Stimulated activated CD8-positive, alpha-beta memory T cell treated with anti-CD3 and anti-CD28 coated beads, Interleukin-7, amount 100 ng/mL, for 48 hours (primary cell): ENCODE measurements at regions not wholly inside any gene's neighbourhood (a gene's known extent, or its start where the extent isn't known, plus 50 kb on each side); places are given as distances from the start of the nearest gene placed in this dataset.

Experiments used
- DNase-seq, 2 donors: peaks; one replicate each; pipeline ENCODE4 v3.0.0-alpha.2; 2020; ENCODE audit warnings: low read depth in 1 of 2; ENCODE audit errors: extremely low read depth in 1 of 2

DNA sequence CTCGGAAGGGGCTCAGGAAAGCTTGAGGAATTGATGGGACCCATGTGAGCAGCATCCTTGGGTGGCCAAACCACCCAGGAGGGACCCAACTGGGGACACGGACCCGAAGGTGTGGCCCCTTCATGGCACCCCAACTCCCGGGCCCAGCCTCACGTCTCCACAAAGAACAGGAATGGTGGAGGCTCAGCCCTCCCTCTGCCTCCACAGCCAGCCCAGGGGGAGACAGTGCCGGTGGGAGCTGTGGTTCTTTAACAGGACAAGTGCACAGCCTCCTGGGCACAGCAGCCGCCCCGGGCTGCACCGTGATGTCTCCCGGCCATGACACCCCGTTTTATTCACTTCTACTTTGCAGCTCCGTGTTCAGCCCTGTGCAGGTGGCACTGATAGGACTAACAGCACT, 587.2 kb downstream of the BRD1 start:
- DNase-seq, result no peak

DNA sequence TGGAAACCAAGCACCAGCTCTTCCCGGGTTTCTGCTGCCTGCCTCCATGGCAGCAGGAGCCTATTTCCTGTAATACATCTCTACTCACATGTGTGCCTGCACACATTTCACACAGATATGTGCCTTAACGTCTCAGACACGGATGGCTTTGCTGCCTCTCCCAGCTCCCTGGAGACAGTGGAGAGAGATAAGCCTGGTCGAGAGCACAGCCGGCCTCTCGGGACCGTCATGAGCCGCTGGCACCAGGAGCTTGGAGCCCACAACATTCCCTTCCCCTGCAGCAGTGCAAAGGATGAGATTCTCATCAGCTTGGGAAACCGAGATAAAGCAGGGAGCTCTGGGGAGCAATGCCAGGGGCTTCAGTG, 587.7 kb downstream of the BRD1 start:
- DNase-seq, result no peak

- no peak for DNase-seq
Measured at GRCh38 chr22:49239264-49240015, 588.2 kb downstream of the BRD1 start.

DNA sequence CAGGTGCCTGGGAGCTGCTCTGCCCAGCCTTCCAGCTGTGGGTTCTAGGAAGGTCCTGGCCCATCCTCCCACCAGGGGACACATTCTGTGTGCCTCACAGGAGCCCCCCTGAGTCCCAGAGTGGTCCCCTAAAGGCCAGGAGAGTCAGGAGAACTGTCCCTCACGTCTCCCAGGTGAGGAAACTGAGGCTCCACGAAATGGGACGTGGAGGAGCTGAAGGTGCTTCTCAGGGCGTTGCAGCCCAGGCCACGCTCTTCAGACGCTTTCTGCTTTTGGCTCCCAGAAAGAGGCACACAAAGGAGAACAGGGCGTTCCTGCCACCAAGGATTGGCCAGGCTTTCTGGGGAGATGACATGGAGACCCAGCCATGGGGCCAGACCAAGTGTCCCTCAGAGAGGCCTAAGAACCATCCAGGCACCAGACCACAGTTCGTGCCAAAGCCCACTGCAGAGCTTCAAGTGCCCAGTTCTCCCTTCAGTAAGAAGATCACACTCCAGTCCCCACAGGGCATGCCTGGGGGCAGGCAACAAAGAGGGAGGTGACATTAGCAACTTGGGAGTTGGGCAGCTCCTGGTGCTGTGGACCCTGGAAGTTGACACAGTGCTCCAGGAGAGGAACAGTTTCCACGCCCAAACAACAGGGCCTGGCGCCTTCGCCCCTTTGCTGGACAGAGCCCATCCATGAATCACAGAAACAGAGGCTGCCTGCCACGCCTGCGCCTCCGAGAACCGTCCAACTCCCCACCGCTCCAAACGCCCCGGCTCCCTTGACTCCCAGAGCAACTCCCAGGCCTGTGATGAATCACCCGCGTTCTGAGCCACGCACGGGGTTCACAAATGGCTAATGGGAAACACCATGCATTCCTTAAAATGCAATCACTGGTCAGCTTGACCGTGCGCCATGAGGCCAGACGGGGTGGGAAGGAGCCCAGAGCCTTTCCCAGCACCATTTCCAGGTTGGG, 589.2 kb downstream of the BRD1 start:
- no peak for DNase-seq

DNA sequence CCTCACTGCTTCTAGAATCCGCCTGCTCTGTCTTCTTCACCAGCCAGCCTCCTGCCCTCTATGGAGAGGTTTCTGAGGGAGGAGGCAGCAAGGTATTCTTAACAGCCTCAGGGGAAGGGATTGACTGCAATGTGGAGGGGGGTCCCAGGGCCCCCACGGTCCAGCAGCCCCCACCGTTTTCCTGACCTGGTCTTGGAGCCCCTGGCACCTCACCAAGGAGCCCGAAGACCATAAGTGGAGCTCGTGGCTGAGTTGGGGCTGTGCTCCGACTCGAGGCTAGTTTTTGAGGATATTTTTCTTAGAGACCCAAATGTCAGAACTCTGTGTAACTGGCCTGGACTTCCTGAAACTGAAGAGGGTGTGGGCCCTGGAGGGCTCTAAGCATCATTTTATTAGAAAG, 590.0 kb downstream of the BRD1 start:
- no peak for DNase-seq

DNA sequence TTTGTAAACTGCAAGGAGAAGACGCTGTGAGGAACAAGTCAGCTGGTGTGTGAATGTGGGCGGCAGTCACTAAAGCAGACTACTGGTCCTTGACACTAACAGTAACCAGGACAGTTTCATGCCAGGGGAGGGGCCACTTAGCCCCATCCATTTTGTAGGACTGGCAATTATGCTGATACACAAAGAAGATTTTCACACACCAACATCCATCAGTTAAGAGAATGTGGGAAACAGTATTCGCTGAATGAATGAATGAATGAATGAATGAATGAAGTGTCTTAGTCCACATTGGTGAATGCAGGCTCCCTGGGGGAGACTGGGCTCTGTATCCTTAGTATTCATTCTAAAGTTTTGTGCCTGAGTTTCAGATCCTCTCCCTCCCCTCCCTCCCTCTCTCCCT, 590.4 kb downstream of the BRD1 start:
- no peak for DNase-seq

- DNase-seq, result no peak
Measured at GRCh38 chr22:49236541-49237075, 591.1 kb downstream of the BRD1 start.

DNA sequence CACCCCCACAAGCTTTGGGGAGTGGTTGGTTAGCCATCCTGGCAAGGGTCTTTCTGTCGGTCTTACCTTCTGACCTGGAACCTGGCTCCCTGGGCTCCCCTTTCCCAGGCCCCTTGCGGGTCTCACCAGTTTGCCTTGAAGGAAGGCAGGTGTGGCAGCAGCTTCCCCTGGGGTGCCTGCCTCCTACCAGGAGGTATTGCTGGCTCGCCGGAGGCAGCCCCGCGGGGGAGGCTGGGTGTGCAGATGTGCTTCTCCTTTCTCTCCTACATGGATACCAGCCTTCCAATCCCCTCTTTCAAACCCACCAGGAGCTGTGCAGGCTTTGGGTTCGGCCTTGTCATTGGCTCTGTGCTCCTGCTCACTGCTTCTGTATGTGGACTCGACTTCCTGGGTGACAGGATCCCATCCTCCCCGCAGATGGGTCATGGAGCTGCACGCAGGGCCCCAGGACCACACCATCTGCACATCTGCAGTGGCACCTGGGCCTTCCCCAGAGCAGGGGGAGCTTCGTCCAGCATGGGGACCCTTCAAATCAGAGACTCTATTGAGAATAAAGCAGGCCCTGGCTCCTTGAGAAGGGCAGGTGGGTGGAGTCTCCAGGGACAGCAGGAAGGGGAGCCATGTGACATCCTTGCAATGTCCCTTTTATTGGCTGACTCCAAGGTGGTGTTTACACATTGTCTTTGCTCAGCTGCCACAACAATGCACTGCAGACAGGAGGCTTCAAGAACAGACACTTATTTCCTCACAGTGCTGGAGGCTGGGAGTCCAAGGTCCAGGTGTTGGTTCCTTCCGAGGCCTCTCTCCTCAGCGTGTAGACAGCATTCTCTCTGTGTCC, 592.0 kb downstream of the BRD1 start:
- DNase-seq, result no peak

GRCh38 chr22:49234459-49234858, 593.2 kb downstream of the BRD1 start:
- DNase-seq, result no peak

- DNase-seq, result no peak
Measured at GRCh38 chr22:49233507-49234100, 594.1 kb downstream of the BRD1 start.

GRCh38 chr22:49232319-49233067, 595.2 kb downstream of the BRD1 start:
- no peak for DNase-seq

DNA sequence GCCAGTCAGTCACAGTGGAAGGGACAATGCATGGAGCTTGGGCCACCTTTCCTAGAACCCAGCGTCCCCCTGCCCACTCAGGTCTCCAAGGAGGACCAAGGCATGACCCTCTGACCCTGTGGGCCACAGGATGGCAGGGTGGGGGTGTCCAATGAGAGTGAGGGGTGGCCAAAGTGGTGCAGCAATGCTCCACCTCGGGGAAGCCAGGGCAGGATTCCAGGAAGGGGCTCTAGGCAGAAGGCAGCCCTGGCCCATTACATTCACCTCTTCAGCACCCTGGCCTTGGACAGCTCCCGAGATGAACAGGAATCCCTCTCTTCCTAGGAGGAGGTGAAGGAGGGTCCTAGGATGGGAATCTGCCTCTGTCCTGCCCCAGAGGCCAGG, 597.5 kb downstream of the BRD1 start:
- no peak for DNase-seq

DNA sequence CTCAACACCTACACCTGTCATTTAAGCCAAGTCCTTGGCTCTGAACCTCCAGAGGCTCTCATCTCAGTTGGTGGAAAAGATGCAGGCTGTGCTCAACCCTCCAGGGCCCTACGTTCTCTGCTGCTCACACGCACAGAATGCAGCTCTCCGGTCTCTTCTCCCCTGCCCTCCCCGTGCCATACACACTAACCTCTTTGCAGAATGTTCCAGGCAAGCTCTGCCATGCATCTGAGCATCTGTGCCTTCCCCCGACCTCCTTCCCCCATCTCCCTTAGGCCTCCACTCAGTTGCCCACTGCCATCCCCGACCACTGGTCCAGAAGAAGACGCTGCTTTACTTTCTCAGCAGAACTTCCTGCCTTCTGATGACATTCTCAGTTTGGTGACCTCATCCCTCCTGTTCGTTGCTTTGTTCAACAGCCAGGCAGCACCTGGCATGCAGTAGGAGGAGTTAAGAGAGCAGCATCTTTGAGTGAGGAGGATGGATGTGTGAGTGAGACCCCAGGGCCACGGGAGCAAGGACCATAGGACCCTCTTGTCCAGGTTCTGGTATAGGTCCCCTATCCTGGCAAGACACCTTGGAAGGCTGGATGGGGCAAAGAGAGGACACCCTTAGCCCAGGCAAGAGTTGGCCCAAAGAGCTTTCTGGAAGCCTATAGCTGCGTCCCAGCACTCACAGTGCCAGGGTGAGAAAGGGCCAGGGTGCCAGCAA, 598.0 kb downstream of the BRD1 start:
- DNase-seq, result no peak

GRCh38 chr22:49228431-49229037, 599.1 kb downstream of the BRD1 start:
- no peak for DNase-seq

GRCh38 chr22:49227670-49228069, 600.0 kb downstream of the BRD1 start:
- DNase-seq, result no peak

DNA sequence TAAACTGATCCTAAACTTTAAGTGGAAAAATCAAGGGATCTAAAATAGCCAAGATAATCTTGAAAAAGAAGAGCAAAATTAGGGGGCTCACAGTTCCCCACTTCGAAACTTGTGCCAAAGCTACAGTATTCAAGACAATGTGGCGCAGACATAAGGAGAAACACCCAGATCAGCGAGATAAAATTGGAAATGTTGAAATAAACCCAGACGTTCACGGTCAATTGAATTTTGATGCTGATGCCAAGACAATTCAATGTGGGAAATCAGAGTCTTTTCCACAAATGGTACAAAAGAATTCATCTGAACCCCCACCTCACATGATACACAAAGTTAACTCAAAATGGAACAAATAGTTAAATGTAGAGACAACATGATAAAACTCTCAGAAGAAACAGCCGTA, 601.6 kb downstream of the BRD1 start:
- no peak for DNase-seq

GRCh38 chr22:49224243-49224642, 603.4 kb downstream of the BRD1 start:
- no peak for DNase-seq

GRCh38 chr22:49218142-49218541, 609.5 kb downstream of the BRD1 start:
- DNase-seq, result no peak

DNA sequence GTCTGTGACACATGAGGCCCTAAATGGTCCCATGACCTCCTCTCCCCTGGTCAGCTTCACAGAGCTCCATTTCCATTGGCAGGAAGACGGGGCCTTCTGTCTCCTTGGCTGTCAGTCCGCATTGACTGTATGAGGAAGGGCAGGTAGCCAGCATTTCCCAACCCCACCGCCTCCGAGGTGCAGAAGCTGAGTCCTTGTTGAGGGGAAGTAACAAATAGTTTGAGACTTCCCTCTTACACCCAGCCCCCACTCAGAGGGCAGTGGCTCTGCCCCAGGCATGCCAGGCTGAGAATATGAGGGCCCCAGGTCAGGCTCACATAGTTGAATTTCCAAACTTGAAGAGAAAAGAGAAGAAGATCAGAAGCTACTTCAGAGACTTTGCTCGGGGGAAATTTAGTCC, 611.1 kb downstream of the BRD1 start:
- DNase-seq, result no peak
